GM12873 (cell line): ENCODE measurements at regions not wholly inside any gene's neighbourhood (a gene's known extent, or its start where the extent isn't known, plus 50 kb on each side); places are given as distances from the start of the nearest gene placed in this dataset.

ENCODE experiments used
- TF ChIP-seq, protein P1 (sequence below): IDR thresholded peaks from 2 replicates; pipeline ENCODE4 v1.5.1; 2012; ENCODE audit warnings: low read depth, mild to moderate bottlenecking, moderate library complexity, low read length, control low read depth; ENCODE audit not compliant: insufficient read depth; ENCODE audit errors: missing control alignments

- TF ChIP-seq, protein P1, sequence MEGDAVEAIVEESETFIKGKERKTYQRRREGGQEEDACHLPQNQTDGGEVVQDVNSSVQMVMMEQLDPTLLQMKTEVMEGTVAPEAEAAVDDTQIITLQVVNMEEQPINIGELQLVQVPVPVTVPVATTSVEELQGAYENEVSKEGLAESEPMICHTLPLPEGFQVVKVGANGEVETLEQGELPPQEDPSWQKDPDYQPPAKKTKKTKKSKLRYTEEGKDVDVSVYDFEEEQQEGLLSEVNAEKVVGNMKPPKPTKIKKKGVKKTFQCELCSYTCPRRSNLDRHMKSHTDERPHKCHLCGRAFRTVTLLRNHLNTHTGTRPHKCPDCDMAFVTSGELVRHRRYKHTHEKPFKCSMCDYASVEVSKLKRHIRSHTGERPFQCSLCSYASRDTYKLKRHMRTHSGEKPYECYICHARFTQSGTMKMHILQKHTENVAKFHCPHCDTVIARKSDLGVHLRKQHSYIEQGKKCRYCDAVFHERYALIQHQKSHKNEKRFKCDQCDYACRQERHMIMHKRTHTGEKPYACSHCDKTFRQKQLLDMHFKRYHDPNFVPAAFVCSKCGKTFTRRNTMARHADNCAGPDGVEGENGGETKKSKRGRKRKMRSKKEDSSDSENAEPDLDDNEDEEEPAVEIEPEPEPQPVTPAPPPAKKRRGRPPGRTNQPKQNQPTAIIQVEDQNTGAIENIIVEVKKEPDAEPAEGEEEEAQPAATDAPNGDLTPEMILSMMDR = no peak
These were observed 409.5 kb upstream of the UBE2E3 start for GRCh38 chr2:180570864-180571263.

DNA sequence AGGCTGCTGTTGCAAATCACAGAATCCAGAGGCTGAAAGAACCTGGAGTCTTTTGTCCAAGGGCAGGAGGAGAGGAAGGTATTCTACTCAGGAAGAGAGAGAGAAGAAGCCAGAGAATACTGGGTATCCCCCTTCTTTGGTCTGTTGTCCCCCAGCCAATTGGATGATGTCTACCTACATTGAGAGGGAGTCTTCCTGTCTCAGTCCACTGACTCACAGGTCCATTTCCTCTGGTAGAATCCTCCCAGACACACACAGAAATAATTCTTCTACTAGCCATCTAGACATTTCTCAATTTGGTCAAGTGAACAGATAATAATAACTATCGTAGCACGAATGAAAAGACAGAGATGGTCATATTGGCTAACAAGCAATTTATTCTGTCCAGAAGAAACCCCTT is 416.4 kb upstream of the UBE2E3 start:
- TF ChIP-seq, protein P1 = no peak

GRCh38 chr2:180562378-180562777 is 418.0 kb upstream of the UBE2E3 start:
- TF ChIP-seq, protein P1 = no peak

- TF ChIP-seq, protein P1 = no peak
These were observed 420.6 kb upstream of the UBE2E3 start for GRCh38 chr2:180559771-180560170.

DNA sequence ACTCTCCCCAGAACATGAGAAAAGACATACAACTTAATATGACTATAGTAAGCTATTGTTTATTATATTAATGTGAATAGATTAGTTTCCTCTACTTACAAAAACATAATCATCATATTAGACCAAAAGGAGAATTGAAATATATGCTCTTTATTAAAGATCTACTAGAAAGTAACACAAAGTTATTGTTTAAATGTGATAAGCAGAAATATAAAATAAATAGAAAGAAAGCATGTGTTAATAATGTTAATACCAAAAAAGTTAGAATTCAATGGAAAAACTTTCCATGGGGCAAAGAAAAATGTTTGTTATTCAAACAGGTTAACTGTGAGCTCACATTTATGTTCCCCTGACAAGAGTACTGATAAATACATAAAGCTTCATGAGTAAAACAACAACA is 421.4 kb upstream of the UBE2E3 start:
- TF ChIP-seq, protein P1 = no peak

DNA sequence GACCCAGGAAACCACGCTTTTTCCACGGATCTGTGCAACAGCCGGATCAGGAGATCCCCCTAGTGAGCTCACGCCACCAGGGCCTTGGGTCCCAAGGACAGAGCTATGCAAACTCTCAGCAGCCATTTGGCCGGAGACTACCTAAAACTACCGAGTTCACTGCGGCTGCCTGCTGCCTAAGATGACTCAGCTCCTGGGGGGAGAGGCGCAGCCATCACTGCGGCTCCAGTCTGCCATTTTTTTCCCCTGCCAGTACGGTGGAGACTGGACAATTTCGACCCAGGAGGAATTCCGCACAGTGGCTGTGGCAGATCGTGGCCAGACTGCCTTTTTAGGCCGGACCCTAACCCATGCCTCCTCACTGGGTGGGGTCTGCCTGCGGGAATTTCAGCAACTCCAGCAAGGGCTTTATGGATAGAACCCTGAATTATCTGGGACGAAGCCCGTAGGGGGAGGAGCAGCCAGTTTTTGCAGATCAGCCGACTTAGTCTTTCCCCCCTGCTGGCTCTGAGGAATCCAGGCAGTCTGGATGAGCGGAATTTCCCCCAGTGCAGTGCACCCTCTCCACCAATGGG is 424.9 kb upstream of the UBE2E3 start:
- TF ChIP-seq, protein P1 = no peak

GRCh38 chr2:180554330-180554729 is 426.1 kb upstream of the UBE2E3 start:
- TF ChIP-seq, protein P1 = no peak
